ENCODE measurements at regions not wholly inside any gene's neighbourhood (a gene's known extent, or its start where the extent isn't known, plus 50 kb on each side); places are given as distances from the start of the nearest gene placed in this dataset.

DNA sequence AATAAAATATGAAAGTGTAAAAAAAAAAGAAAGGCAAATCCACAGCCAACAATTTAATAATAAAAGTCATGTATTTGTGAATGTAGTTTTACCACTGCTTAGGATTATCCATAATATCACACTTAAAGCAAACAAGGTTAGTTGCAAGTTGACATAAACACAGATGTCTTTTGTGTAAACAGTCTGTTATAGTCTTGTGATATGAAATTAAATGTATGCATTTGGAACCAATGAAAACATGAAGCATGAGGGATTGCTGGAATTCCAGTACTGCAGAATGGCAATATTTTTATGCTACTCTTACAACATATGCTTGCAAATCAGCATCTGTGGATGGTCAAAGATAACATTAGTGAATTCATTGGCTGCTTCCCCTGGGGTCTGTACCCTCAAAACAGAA, 148.1 kb downstream of the DNAJB9 start:
- TF ChIP-seq EZH2phosphoT487 (IDR thresholded peaks at IDR 0.05; ENCODE audit: borderline replicate concordance, low read length) (no peak), CTCF (IDR thresholded peaks at IDR 0.05; ENCODE audit: low read depth, low read length, poor library complexity, severe bottlenecking) (no peak)
